ENCODE measurements at regions not wholly inside any gene's neighbourhood (a gene's known extent, or its start where the extent isn't known, plus 50 kb on each side); places are given as distances from the start of the nearest gene placed in this dataset.

- Mint-ChIP-seq H3K27me3 (ENCODE audit: insufficient read depth, unreplicated experiment) (peaks cover 30% of the 10 kb centered on the region), H3K36me3 (ENCODE audit: insufficient read depth, unreplicated experiment) (no peaks in the 10 kb centered on the region), H3K9me3 (ENCODE audit: unreplicated experiment) (peaks cover 13% of the 10 kb centered on the region), H3K4me3 (ENCODE audit: unreplicated experiment) (no peak overlapping the region), H3K27ac (ENCODE audit: low read depth, unreplicated experiment) (no peak overlapping the region), H3K4me1 (ENCODE audit: insufficient read depth, unreplicated experiment) (no peaks in the 10 kb centered on the region)
- TF ChIP-seq CTCF (IDR thresholded peaks at IDR 0.05; ENCODE audit: unreplicated experiment), result no peak
- ChIA-PET CTCF (interaction anchor here (0.6 kb wide), 2 partner anchors 109 to 226 kb away, joined by 3 read pairs; partner anchors contain the start of gene PSTK), POLR2A (interaction anchor here (0.6 kb wide), 1 partner anchor 114 kb away, joined by 4 read pairs; no protein-coding TSS in a partner anchor)
- DNase-seq (ENCODE audit: unreplicated experiment), result no peak
- BruUV-seq (replicated peaks), result no TSS peak
- intact Hi-C loops (cut with micrococcal nuclease), result no loop called here
These were observed 55.0 kb upstream of the C10orf120 start for GRCh38 chr10:122754491-122755235.

- intact Hi-C loops (cut with micrococcal nuclease), result no loop called here
- Mint-ChIP-seq H3K4me1 (ENCODE audit: insufficient read depth, unreplicated experiment) (no peaks in the 10 kb centered on the region), H3K27me3 (ENCODE audit: insufficient read depth, unreplicated experiment) (peaks cover 27% of the 10 kb centered on the region), H3K36me3 (ENCODE audit: insufficient read depth, unreplicated experiment) (no peaks in the 10 kb centered on the region), H3K9me3 (ENCODE audit: unreplicated experiment) (no peaks in the 10 kb centered on the region), H3K4me3 (ENCODE audit: unreplicated experiment) (no peak overlapping the region), H3K27ac (ENCODE audit: low read depth, unreplicated experiment) (no peak overlapping the region)
- BruUV-seq (replicated peaks), result no TSS peak
- TF ChIP-seq CTCF (IDR thresholded peaks at IDR 0.05; ENCODE audit: unreplicated experiment), result no peak
- ChIA-PET CTCF (no interaction called here), POLR2A (no interaction called here)
- no peak for DNase-seq (ENCODE audit: unreplicated experiment)
These were observed 50.2 kb upstream of the C10orf120 start for GRCh38 chr10:122749886-122750285.
